ENCODE measurements at regions not wholly inside any gene's neighbourhood (a gene's known extent, or its start where the extent isn't known, plus 50 kb on each side); places are given as distances from the start of the nearest gene placed in this dataset.

- TF ChIP-seq POLR2A (IDR thresholded peaks at IDR 0.05; ENCODE audit: low read length) (no peak), GATA1 (IDR thresholded peaks at IDR 0.05; ENCODE audit: low read depth, low read length) (no peak)
Observed at GRCh38 chr6:81480139-81480538, 272.3 kb downstream of the TENT5A start.

Measured in erythroblast (primary cell).